ENCODE measurements at regions not wholly inside any gene's neighbourhood (a gene's known extent, or its start where the extent isn't known, plus 50 kb on each side); places are given as distances from the start of the nearest gene placed in this dataset.

DNA sequence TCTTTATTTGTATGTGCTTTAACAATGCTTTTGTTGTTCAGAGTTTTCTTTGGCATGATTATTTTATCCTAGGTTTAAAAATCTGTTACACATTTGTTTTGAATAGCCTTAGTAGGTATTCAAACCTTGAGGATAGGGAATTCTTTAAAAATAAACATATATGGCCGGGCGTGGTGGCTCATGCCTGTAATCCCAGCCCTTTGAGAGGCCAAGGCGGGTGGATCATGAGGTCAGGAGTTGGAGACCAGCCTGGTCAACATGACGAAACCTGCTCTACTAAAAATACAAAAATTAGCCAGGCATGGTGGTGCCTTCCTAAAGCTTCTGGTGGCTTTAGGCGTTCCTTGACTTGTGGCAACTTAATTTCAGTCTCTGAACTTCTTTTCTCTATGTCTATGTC, 743.3 kb upstream of the EPHA6 start:
- Mint-ChIP-seq H3K36me3 (ENCODE audit: low read depth) (no peaks in the 10 kb centered on the region), H3K9me3 (peaks cover 38% of the 10 kb centered on the region), H3K27me3 (ENCODE audit: insufficient read depth) (no peaks in the 10 kb centered on the region; the same call in 1 of the 2 replicates), H3K4me3 (no peak overlapping the region), H3K4me1 (ENCODE audit: low read depth) (no peaks in the 10 kb centered on the region), H3K27ac (no peak overlapping the region)
- no peak for DNase-seq
- TF ChIP-seq, protein P1, sequence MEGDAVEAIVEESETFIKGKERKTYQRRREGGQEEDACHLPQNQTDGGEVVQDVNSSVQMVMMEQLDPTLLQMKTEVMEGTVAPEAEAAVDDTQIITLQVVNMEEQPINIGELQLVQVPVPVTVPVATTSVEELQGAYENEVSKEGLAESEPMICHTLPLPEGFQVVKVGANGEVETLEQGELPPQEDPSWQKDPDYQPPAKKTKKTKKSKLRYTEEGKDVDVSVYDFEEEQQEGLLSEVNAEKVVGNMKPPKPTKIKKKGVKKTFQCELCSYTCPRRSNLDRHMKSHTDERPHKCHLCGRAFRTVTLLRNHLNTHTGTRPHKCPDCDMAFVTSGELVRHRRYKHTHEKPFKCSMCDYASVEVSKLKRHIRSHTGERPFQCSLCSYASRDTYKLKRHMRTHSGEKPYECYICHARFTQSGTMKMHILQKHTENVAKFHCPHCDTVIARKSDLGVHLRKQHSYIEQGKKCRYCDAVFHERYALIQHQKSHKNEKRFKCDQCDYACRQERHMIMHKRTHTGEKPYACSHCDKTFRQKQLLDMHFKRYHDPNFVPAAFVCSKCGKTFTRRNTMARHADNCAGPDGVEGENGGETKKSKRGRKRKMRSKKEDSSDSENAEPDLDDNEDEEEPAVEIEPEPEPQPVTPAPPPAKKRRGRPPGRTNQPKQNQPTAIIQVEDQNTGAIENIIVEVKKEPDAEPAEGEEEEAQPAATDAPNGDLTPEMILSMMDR (IDR thresholded peaks at IDR 0.05): no peak

DNA sequence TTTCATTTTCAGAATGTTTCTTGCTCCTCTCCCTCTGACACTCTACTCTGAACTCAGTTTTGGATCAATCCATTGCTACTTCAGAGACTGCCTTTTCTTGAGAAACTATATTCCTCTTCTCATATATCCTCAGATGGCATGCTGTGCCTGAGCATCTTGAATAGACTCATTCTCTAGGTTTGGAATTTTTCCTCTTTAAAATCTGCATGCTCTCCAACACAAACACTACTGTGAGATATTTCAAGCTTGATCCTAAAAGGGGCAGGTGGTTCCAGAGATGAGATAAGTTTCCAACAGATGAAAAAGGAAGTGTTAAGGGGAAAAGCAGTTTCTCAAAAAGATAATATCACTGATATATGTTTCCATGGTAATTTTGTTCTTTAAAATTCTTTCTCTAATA, 742.2 kb upstream of the EPHA6 start:
- TF ChIP-seq, protein P1 (IDR thresholded peaks at IDR 0.05): no peak
- H3K9me3 Mint-ChIP-seq: peaks cover 42% of the 10 kb centered on the region
- H3K4me1 Mint-ChIP-seq (ENCODE audit: low read depth): no peaks in the 10 kb centered on the region
- no peak for DNase-seq
- no peaks in the 10 kb centered on the region for H3K36me3 Mint-ChIP-seq (ENCODE audit: low read depth)
- H3K27me3 Mint-ChIP-seq (ENCODE audit: insufficient read depth): no peaks in the 10 kb centered on the region; the same call in 1 of the 2 replicates
- no peak overlapping the region for H3K4me3 Mint-ChIP-seq
- H3K27ac Mint-ChIP-seq: no peak overlapping the region

DNA sequence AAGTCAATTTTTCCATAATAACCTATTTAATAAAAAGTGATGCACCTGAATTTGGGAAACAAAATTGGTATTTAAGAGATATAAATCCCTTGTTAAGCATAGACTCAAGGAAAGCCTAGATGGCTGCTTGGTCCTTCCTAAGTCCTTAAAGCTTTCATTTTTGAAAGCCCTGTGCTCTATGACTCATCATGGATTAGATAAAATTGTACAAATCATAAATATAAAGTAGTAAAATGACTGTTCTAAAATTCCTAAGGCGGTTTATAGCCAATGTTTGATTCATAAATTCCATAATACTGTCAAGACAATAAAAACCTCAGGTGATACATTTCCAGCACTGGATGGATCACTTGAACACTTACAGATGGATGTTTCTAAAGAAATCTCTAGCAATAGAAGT, 730.8 kb upstream of the EPHA6 start:
- H3K36me3 Mint-ChIP-seq (ENCODE audit: low read depth): no peaks in the 10 kb centered on the region
- H3K9me3 Mint-ChIP-seq: peaks cover 5% of the 10 kb centered on the region
- H3K27ac Mint-ChIP-seq: no peak overlapping the region
- no peak for DNase-seq
- TF ChIP-seq, protein P1 (IDR thresholded peaks at IDR 0.05): no peak
- no peak overlapping the region for H3K4me3 Mint-ChIP-seq
- no peaks in the 10 kb centered on the region for H3K27me3 Mint-ChIP-seq (ENCODE audit: insufficient read depth)
- H3K4me1 Mint-ChIP-seq (ENCODE audit: low read depth): no peaks in the 10 kb centered on the region

DNA sequence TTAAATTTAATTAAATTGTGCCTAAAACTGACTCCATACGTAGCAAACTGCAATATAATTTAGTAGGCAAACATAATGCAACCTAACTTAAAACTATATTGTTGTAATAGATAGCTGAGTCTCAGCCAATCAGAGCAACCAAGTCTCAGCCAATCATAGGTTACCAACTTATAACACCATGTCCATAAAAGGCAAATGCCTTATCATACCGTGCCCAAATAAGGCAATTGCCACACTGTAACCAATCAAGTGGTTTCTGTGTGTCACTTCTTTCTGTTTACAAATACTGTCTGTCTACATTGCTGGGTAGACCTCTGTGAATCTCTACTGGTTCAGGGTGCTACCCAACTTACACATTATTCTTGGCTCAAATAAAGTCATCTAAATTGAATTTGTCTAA, 728.4 kb upstream of the EPHA6 start:
- Mint-ChIP-seq H3K4me3 (no peak overlapping the region), H3K27ac (no peak overlapping the region), H3K9me3 (peaks cover 5% of the 10 kb centered on the region), H3K36me3 (ENCODE audit: low read depth) (no peaks in the 10 kb centered on the region), H3K4me1 (ENCODE audit: low read depth) (no peaks in the 10 kb centered on the region), H3K27me3 (ENCODE audit: insufficient read depth) (no peaks in the 10 kb centered on the region)
- TF ChIP-seq, protein P1 (IDR thresholded peaks at IDR 0.05): no peak
- DNase-seq: no peak

DNA sequence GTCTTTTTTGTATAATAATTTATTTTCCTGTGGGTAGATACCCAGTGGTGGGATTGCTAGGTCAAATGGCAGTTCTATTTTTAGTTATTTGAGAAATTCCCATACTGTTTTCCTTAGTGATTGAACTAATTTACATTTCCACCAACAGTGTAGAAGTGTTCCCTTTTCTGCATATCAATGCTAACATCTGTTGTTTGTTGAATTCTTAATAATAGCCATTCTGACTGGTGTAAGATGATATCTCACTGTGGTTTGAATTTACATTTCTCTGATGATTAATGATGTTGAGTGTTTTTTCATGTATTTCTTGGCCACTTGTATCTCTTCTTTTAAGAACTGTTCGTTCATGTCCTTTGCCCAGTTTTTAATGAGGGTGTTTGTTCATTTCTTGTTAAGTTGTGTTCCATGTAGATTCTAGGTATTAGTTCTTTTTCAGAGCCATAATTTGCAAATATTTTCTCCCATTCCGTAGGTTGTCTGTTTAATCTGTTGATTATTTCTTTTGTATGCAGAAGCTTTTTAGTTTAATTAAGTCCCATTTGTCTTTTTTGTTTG, 713.3 kb upstream of the EPHA6 start:
- DNase-seq: no peak
- Mint-ChIP-seq H3K4me1 (ENCODE audit: low read depth) (no peaks in the 10 kb centered on the region), H3K9me3 (peaks cover 16% of the 10 kb centered on the region), H3K36me3 (ENCODE audit: low read depth) (no peaks in the 10 kb centered on the region), H3K27ac (no peak overlapping the region), H3K4me3 (no peak overlapping the region), H3K27me3 (ENCODE audit: insufficient read depth) (no peaks in the 10 kb centered on the region)
- TF ChIP-seq, protein P1 (IDR thresholded peaks at IDR 0.05): no peak

DNA sequence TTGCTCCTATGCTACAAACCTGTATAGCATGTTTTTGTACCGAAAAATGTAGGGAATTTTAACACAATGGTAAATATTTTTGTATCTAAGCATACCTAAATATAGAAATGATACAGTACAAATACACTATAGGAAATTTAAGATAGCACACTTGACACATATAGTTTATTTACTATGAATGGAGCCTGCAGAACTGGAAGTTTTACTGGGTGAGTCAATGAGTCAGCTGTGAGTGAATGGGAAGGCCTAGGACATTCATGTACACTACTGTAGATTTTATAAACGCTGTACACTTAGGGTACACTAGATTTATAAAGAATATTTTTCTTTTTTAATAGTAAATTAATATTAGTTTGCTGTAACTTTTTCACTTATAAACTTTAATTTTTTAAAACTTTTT, 707.7 kb upstream of the EPHA6 start:
- Mint-ChIP-seq H3K9me3 (peaks cover 14% of the 10 kb centered on the region), H3K4me1 (ENCODE audit: low read depth) (no peaks in the 10 kb centered on the region), H3K4me3 (no peak overlapping the region), H3K36me3 (ENCODE audit: low read depth) (no peaks in the 10 kb centered on the region), H3K27ac (no peak overlapping the region), H3K27me3 (ENCODE audit: insufficient read depth) (no peaks in the 10 kb centered on the region)
- no peak for DNase-seq
- TF ChIP-seq, protein P1 (IDR thresholded peaks at IDR 0.05): no peak

Measured in HFFc6 (cell line).